Erythroblast (primary cell): ENCODE measurements at regions not wholly inside any gene's neighbourhood (a gene's known extent, or its start where the extent isn't known, plus 50 kb on each side); places are given as distances from the start of the nearest gene placed in this dataset.

Source experiments
- GATA1 ChIP-seq: IDR thresholded peaks from 2 replicates; pipeline ENCODE4 v1.6.1; 2011; ENCODE audit warnings: low read depth, mild to moderate bottlenecking, control low read depth, low read length, moderate library complexity
- POLR2A ChIP-seq: IDR thresholded peaks from 2 replicates; pipeline ENCODE4 v1.6.1; 2011; ENCODE audit warnings: mild to moderate bottlenecking, low read length

DNA sequence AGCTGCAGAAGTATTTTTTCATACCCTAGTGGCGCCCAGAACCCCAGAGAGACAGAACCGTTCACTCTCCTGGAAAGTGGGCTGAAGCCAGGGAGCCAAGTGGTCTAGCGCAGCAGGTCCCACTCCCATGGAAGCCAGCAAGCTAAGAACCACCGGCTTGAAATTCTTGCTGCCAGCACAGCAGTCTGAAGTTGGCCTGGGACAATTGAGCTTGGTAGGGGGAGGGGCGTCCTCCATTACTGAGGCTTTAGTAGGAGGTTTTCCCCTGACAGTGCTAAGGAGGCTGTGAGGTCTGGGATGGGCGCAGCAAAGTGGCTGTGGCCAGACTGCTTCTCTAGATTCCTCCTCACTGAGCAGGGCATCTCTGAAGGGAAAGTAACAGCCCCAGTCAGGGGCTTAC is 84.5 kb upstream of the ATXN3L start:
- no peak for TF ChIP-seq POLR2A
- TF ChIP-seq GATA1, result no peak
